Adipocyte (in vitro differentiated cells): ENCODE measurements at regions not wholly inside any gene's neighbourhood (a gene's known extent, or its start where the extent isn't known, plus 50 kb on each side); places are given as distances from the start of the nearest gene placed in this dataset.

Source experiments
- DNase-seq: peaks from one replicate; pipeline ENCODE4 v3.0.0-alpha.2; 2015; ENCODE audit warnings: low read depth
- H3K27me3 ChIP-seq: replicated peaks from 2 replicates; pipeline ENCODE4 v1.7.0; 2013; ENCODE audit warnings: mild to moderate bottlenecking, low read length, moderate library complexity; ENCODE audit not compliant: control insufficient read depth, insufficient read depth
- H3K36me3 ChIP-seq: 2 replicates; pipeline ENCODE4 v1.7.0; 2013; ENCODE audit warnings: low read length, mild to moderate bottlenecking, moderate library complexity; ENCODE audit not compliant: control insufficient read depth, insufficient read depth, severe bottlenecking
- H3K4me1 ChIP-seq: 2 replicates; pipeline ENCODE4 v1.7.0; 2013; ENCODE audit warnings: mild to moderate bottlenecking, low read length, moderate library complexity; ENCODE audit not compliant: control insufficient read depth, insufficient read depth
- H3K4me3 ChIP-seq: 2 replicates; pipeline ENCODE4 v1.7.0; 2013; ENCODE audit warnings: mild to moderate bottlenecking, low read length, moderate library complexity
- H3K9ac ChIP-seq: 2 replicates; pipeline ENCODE4 v1.7.0; 2013; ENCODE audit warnings: mild to moderate bottlenecking, low read length, moderate library complexity
- H3K9me3 ChIP-seq: 2 replicates; pipeline ENCODE4 v1.7.0; 2013; ENCODE audit warnings: mild to moderate bottlenecking, low read length, moderate library complexity; ENCODE audit not compliant: control insufficient read depth

DNA sequence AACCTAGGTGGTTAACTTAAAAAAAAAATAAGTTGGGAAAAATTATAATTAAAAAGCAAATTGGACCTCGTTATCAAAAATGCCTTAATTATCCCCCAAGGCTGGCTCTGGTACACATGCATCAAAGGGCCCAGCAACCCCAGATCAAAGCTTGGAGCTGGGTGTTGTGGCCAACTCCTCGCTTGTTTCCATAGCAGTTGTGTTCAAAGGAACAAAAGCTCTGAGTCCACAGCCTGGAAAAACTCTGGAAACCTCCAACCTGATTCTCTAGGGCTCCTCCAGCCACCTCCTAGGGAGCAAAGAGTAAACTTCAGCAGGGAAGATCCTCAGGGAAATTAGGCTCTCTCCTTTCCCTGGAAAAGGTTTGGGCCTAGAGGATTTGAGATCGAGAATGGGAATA lies 149.4 kb downstream of the NXPE2 start:
- Histone ChIP-seq H3K36me3 (no peaks in the 10 kb centered on the region), H3K9me3 (peaks cover 4% of the 10 kb centered on the region), H3K4me3 (no peak overlapping the region), H3K4me1 (no peaks in the 10 kb centered on the region), H3K27me3 (no peaks in the 10 kb centered on the region), H3K9ac (no peak overlapping the region)
- DNase-seq: no peak

DNA sequence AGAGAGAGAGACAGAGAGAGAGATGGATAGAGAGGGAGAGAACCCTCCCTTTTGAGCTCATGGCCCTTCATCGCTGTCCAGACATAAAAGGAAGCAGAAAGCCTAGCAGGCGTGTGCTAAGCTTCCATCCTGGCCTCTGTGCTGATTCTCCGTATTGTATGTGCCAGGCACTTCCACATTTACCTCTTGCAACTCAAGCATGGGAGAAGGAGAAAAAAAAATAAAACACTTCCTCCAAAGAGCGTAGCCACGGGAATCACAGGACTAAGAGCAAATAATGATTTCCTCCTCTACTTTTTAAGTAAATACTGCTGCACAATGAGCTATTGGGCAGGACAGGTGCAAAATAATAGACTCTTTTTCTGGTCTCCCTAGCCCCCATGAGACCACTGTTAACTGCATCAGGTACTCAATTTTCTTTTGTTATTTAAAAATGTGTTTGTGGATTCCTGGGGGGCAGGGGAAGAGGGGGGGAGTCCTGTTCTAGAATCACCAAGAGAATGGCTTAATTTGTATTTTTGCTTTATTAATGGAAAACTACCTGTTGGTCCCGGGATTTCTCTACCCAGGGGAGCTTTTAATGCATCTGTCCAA lies 154.3 kb downstream of the NXPE2 start:
- no peak for DNase-seq
- Histone ChIP-seq H3K9ac (no peak overlapping the region), H3K4me1 (no peaks in the 10 kb centered on the region), H3K9me3 (no peaks in the 10 kb centered on the region), H3K27me3 (no peaks in the 10 kb centered on the region), H3K36me3 (no peaks in the 10 kb centered on the region), H3K4me3 (no peak overlapping the region)

DNA sequence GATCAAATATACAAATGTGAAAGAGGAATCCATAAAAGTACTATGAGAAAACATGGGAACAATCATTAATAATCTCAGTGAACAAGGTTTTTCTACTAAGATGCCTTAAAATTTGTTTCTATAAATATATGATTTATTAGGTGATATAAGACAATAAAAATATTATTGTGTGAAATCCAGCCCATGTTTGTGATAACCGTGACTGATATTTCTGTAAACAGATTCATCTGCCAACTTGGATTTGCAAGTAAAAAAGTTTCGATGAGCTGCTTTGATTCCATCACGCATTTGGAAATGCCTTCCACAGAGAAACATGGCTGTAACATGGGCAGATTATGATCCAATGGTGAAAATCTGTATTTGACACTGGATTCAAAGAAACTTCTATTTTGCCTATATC lies 157.8 kb downstream of the NXPE2 start:
- Histone ChIP-seq H3K4me1 (no peaks in the 10 kb centered on the region), H3K36me3 (no peaks in the 10 kb centered on the region), H3K27me3 (no peaks in the 10 kb centered on the region), H3K4me3 (no peak overlapping the region), H3K9me3 (no peaks in the 10 kb centered on the region), H3K9ac (no peak overlapping the region)
- DNase-seq: no peak

DNA sequence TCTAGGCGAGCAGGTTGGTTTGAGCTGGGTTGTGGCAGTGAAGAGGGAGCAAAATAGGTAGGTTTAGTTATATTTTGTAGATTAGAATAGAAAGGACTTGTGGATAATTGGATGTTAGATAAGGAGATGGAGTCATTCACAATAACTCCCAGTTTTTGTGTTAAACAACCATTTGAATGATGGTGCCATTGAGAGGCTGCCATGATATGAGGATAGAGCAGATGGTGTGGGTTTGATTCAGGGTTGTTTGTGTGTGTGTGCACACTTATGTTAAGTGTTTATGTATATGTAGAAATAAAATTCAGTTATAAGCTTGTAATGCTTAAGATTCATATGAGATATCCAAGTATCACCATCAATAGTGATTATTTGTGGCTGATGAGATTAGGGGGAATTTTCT lies 166.6 kb downstream of the NXPE2 start:
- peaks cover 4% of the 10 kb centered on the region for H3K27me3 ChIP-seq
- no peaks in the 10 kb centered on the region for H3K36me3 ChIP-seq
- no peaks in the 10 kb centered on the region for H3K4me1 ChIP-seq
- no peaks in the 10 kb centered on the region for H3K9me3 ChIP-seq
- H3K4me3 ChIP-seq: no peak overlapping the region
- no peak for DNase-seq
- H3K9ac ChIP-seq: no peak overlapping the region

DNA sequence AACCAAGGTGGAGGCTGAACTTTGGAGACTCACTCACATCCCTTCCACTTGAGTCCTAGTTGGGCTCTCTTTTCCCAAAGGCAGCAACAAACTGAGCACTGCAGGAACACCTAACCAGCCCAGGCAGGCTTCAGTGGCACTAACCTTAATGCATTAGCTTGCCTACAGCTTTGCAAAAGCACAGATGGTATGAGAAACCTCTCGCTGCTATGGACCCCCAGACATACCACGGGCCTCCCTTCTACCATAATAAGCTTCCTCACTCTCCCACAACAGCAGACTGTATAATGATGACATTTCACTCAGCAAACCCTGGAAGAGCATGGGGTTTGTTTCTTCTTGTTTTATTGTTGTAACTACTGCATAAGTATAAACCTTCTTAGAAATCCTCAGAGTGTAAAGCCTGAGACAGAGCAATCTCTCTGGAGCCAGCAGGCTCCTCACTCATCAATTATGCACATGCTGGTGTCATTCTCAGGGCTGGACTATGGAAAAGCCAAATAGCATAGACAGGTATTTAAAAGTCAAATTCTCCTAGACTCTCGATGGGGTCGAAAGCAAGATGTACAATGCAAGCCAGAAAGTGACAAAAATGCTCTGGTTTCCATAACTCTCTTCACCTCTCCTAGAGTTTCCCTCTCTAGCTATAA lies 167.6 kb downstream of the NXPE2 start:
- Histone ChIP-seq H3K9me3 (no peaks in the 10 kb centered on the region), H3K27me3 (peaks cover 9% of the 10 kb centered on the region), H3K9ac (no peak overlapping the region), H3K36me3 (no peaks in the 10 kb centered on the region), H3K4me1 (no peaks in the 10 kb centered on the region), H3K4me3 (no peak overlapping the region)
- DNase-seq: no peak

DNA sequence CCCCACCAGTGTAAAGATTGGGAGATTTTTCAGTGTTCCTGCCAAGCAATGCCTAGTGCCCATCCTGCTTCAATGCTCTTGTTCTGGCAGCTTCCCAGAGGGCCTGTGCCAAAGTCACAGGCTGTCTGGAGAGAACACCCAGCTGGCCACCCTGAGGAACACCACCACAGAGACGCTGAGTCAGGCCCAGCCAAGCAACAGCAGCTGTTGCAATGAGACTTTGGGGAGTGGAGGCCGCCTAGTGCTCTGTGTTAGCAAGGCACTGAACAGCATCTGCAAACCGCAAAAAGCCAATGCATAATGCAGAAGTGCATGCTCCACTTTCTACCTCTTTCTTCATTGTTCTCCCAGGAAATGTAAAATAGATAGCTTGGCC lies 168.1 kb downstream of the NXPE2 start:
- Histone ChIP-seq H3K9me3 (no peaks in the 10 kb centered on the region), H3K4me1 (no peaks in the 10 kb centered on the region), H3K9ac (no peak overlapping the region), H3K36me3 (no peaks in the 10 kb centered on the region), H3K27me3 (peaks cover 9% of the 10 kb centered on the region), H3K4me3 (no peak overlapping the region)
- DNase-seq: peak; percentile 0

DNA sequence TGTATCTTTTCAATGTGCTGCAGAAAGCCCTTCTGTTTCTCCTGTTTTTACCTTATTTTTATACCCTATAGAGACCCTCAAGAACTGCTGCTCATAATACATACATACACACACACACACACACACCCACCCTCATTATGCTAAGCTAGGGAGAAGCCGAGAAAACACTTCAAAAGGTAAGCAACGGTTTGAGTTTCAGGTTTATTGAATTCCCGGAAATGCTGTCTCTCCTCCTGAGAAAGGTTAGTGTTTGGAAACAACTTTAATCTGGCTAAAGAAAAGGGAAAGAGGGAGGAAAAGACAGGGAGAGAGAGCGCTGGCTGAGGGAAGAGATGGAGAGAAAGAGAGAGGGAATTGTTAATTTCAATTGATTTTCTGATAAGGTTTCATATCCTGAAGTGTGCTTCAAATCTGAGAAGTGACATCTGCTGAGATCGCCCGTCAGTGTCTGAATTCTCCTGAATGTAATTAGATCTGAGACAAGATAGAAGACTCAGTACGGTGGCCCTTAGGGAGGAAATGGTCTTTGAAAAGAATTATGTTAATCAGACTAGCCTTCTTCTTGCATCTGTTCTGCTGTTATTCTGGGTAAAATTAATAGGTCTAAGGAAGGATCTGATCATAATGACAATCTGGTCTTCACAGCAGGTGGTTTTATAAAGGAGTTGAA lies 169.1 kb downstream of the NXPE2 start:
- no peak overlapping the region for H3K9ac ChIP-seq
- H3K27me3 ChIP-seq: peaks cover 9% of the 10 kb centered on the region
- no peak for DNase-seq
- no peaks in the 10 kb centered on the region for H3K4me1 ChIP-seq
- H3K9me3 ChIP-seq: no peaks in the 10 kb centered on the region
- H3K36me3 ChIP-seq: no peaks in the 10 kb centered on the region
- H3K4me3 ChIP-seq: no peak overlapping the region

DNA sequence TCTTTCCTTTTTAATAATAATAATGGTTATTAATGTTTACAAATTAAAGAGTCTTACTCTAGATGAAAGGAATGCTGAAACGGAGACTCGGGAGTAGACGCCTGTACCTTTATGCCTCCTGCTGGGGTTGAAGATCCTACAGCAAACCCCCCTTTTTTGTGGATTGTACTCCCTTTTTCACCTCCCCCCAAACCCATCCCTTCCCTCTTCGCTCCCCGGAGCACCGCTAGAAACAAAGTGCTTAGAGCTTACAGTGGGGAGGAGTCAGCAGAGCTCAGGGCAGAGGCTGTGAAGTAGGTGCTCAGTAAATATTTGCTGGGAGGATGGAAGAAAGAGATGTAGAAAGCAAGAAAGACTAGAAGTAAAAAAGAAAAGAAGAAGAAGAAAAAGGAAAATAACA lies 169.7 kb downstream of the NXPE2 start:
- Histone ChIP-seq H3K4me3 (no peak overlapping the region), H3K36me3 (no peaks in the 10 kb centered on the region), H3K4me1 (no peaks in the 10 kb centered on the region), H3K9me3 (no peaks in the 10 kb centered on the region), H3K9ac (no peak overlapping the region), H3K27me3 (peaks cover 9% of the 10 kb centered on the region)
- no peak for DNase-seq

DNA sequence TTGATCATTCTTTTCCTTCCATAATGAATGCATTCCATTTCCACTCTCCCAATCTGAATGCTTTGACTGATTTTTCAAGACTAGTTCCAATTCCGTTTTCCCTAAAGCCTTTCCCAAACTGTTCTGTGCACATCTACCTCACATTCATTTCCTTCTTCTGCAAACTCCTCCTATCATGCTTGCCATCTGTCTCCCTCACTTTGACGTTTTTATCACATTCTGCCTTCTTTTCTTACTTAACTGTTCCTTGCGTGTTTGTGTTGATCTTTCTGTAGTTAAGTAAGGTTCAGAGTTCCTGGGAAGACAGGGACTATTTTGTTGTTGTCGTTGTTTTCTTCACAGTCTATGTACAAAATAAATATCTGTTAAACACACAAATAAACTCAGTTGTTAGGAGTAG lies 179.0 kb downstream of the NXPE2 start:
- Histone ChIP-seq H3K27me3 (no peaks in the 10 kb centered on the region), H3K4me3 (no peak overlapping the region), H3K9me3 (peaks cover 6% of the 10 kb centered on the region), H3K36me3 (no peaks in the 10 kb centered on the region), H3K9ac (no peak overlapping the region), H3K4me1 (no peaks in the 10 kb centered on the region)
- no peak for DNase-seq

DNA sequence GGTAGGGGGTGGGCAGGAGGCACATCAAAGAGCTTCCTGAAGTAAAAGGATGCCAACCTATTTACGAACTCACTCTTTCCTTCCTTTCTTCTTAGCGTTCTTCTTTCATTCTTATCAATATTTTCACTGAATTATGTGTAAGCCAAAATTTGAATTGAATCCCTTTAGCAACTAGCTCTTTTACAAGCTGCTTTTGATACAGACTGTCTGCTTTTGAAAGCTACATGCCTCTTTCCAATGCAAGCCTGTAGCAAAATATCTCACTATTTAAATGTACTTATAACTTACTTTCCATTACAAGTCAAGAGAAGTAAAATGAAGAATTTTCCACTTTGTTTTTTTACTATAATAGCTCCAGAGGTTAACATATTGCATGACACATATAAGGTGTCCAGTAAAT lies 186.6 kb downstream of the NXPE2 start:
- no peak for DNase-seq
- Histone ChIP-seq H3K4me3 (no peak overlapping the region), H3K4me1 (no peaks in the 10 kb centered on the region), H3K9me3 (no peaks in the 10 kb centered on the region), H3K9ac (no peak overlapping the region), H3K27me3 (no peaks in the 10 kb centered on the region), H3K36me3 (no peaks in the 10 kb centered on the region)

DNA sequence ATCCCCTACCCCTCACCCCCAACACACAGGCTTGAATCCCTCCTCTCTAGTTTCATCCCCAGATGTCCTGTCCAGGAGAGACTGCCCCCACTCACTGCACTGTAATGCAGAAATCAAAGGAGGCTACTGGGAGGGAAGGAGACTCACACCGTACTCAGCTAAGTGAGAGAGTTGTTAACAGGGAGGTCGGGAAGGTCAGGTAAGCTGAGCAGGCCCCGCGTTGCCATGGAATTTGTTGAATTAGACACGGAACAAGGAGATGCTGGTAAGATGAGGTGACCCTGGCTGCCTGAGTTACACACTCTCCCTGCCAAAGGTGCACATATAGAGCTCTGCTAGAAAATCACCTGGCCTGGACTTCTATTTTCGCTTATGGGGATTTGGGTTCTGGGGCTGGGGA lies 197.9 kb downstream of the NXPE2 start:
- no peaks in the 10 kb centered on the region for H3K27me3 ChIP-seq
- no peaks in the 10 kb centered on the region for H3K36me3 ChIP-seq
- H3K4me1 ChIP-seq: no peaks in the 10 kb centered on the region
- no peaks in the 10 kb centered on the region for H3K9me3 ChIP-seq
- DNase-seq: no peak
- no peak overlapping the region for H3K9ac ChIP-seq
- H3K4me3 ChIP-seq: no peak overlapping the region
